ENCODE measurements at regions not wholly inside any gene's neighbourhood (a gene's known extent, or its start where the extent isn't known, plus 50 kb on each side); places are given as distances from the start of the nearest gene placed in this dataset.

- TF ChIP-seq CTCF (IDR thresholded peaks at IDR 0.05) (no peak), EP300 (IDR thresholded peaks at IDR 0.05; ENCODE audit: low read depth) (no peak)
Observed at GRCh38 chr17:33922971-33923370, 332.1 kb upstream of the CCL2 start.

Data from transverse colon (tissue), 3 donors.